GM12875 (cell line): ENCODE measurements at regions not wholly inside any gene's neighbourhood (a gene's known extent, or its start where the extent isn't known, plus 50 kb on each side); places are given as distances from the start of the nearest gene placed in this dataset.
"Not testable (repeated sequence)": the region's sequence is repeated elsewhere in the genome, so short reads cannot be mapped to it uniquely, and the experiment has no call there.

Source experiments
- H3K4me3 ChIP-seq: one replicate; pipeline ENCODE4 v1.5.1; 2011; ENCODE audit warnings: low read depth, low read length, control low read depth
- CTCF ChIP-seq: IDR thresholded peaks from 2 replicates; pipeline ENCODE4 v1.5.1; 2011; ENCODE audit warnings: low read depth, mild to moderate bottlenecking, control low read depth, inconsistent platforms, low read length, moderate library complexity, borderline replicate concordance; ENCODE audit not compliant: insufficient read depth

GRCh38 chr19:5285311-5285710 is 55.3 kb downstream of the PTPRS start:
- H3K4me3 ChIP-seq = no peak overlapping the region
- TF ChIP-seq CTCF = no peak

GRCh38 chr19:5282901-5283300 is 57.7 kb downstream of the PTPRS start:
- no peak overlapping the region for H3K4me3 ChIP-seq
- no peak for TF ChIP-seq CTCF

- no peak overlapping the region for H3K4me3 ChIP-seq
- TF ChIP-seq CTCF = no peak
Measured at GRCh38 chr19:5281588-5281987, 59.0 kb downstream of the PTPRS start.

- not testable (repeated sequence) for H3K4me3 ChIP-seq
Measured at GRCh38 chr19:5275668-5276067, 64.9 kb downstream of the PTPRS start.

GRCh38 chr19:5273782-5274181 is 66.8 kb downstream of the PTPRS start:
- no peak overlapping the region for H3K4me3 ChIP-seq

GRCh38 chr19:5271145-5271544 is 69.5 kb downstream of the PTPRS start:
- no peak overlapping the region for H3K4me3 ChIP-seq
- peak; percentile 27; the same call in 1 of the 2 replicates for TF ChIP-seq CTCF

More at GRCh38 chr19:5273782-5274181, 66.8 kb downstream of the PTPRS start:
- TF ChIP-seq CTCF = no peak

- H3K4me3 ChIP-seq = no peak overlapping the region
- no peak for TF ChIP-seq CTCF
Measured at GRCh38 chr19:5269926-5270325, 70.7 kb downstream of the PTPRS start.

GRCh38 chr19:5269279-5269678 is 71.3 kb downstream of the PTPRS start:
- TF ChIP-seq CTCF = no peak
- no peak overlapping the region for H3K4me3 ChIP-seq
